Fibroblast of lung (primary cell): ENCODE measurements at regions not wholly inside any gene's neighbourhood (a gene's known extent, or its start where the extent isn't known, plus 50 kb on each side); places are given as distances from the start of the nearest gene placed in this dataset.
A peak's percentile ranks its signal among the peaks of the same experiment; 100 is the strongest.

Source experiments
- DNase-seq, 2 donors: peaks; one replicate each; pipeline versions ENCODE4 v3.0.0 to v3.0.0-alpha.2; 2010; ENCODE audit warnings: low read depth in 2 of 2
- H2AFZ ChIP-seq: 2 replicates; pipeline ENCODE4 v1.5.1; 2012; ENCODE audit warnings: low read length, control low read depth, inconsistent platforms
- H3K27ac ChIP-seq: 2 replicates; pipeline ENCODE4 v1.5.1; 2011; ENCODE audit warnings: low read length, control low read depth; ENCODE audit not compliant: insufficient read depth
- H3K27me3 ChIP-seq: 2 replicates; pipeline ENCODE4 v1.5.1; 2011; ENCODE audit warnings: mild to moderate bottlenecking, low read length; ENCODE audit not compliant: control insufficient read depth, insufficient read depth
- H3K36me3 ChIP-seq: 2 replicates; pipeline ENCODE4 v1.5.1; 2011; ENCODE audit warnings: low read length; ENCODE audit not compliant: control insufficient read depth, insufficient read depth
- H3K4me1 ChIP-seq: 2 replicates; pipeline ENCODE4 v1.5.1; 2011; ENCODE audit warnings: low read length; ENCODE audit not compliant: control insufficient read depth, insufficient read depth; ENCODE audit errors: extremely low read depth
- H3K4me2 ChIP-seq: 2 replicates; pipeline ENCODE4 v1.5.1; 2011; ENCODE audit warnings: low read length, control low read depth; ENCODE audit not compliant: insufficient read depth; ENCODE audit errors: extremely low read depth
- H3K4me3 ChIP-seq, 4 experiments: fragments of 200-600 bp in 1 of 4; sonication (generic) in 1 of 4; replicated peaks in 1 of 4; 2 replicates each; pipeline ENCODE4 v1.5.1; 2011 to 2016; ENCODE audit warnings: low read length in 4 of 4, low read depth in 3 of 4, mild to moderate bottlenecking in 3 of 4, control low read depth in 2 of 4, inconsistent platforms in 1 of 4, mixed read lengths in 1 of 4; ENCODE audit not compliant: insufficient read depth in 1 of 4; ENCODE audit errors: control extremely low read depth in 1 of 4
- H3K79me2 ChIP-seq: 2 replicates; pipeline ENCODE4 v1.5.1; 2012; ENCODE audit warnings: mild to moderate bottlenecking, low read length, inconsistent platforms; ENCODE audit not compliant: control insufficient read depth, insufficient read depth
- H3K9ac ChIP-seq: 2 replicates; pipeline ENCODE4 v1.5.1; 2011; ENCODE audit warnings: mild to moderate bottlenecking, low read length, control low read depth; ENCODE audit not compliant: insufficient read depth
- H3K9me3 ChIP-seq: 2 replicates; pipeline ENCODE4 v1.5.1; 2012; ENCODE audit warnings: low read depth, low read length; ENCODE audit not compliant: control insufficient read depth, insufficient read depth
- H4K20me1 ChIP-seq: 2 replicates; pipeline ENCODE4 v1.5.1; 2011; ENCODE audit warnings: low read length; ENCODE audit not compliant: control insufficient read depth, insufficient read depth; ENCODE audit errors: extremely low read depth
- CTCF ChIP-seq, 2 donors: IDR thresholded peaks in 1 of 2; conservative IDR thresholded peaks in 1 of 2; 1 replicate in 1 of 2; 2 replicates in 1 of 2; pipeline ENCODE4 v1.5.1; 2011 to 2012; ENCODE audit warnings: low read length in 2 of 2, control low read depth in 1 of 2, inconsistent platforms in 1 of 2, low read depth in 1 of 2, mild to moderate bottlenecking in 1 of 2
- EZH2 ChIP-seq: IDR thresholded peaks from 2 replicates; pipeline ENCODE4 v1.5.1; 2012; ENCODE audit warnings: low read length, control low read depth, mild to moderate bottlenecking; ENCODE audit errors: missing control alignments

GRCh38 chr12:98402091-98402490, 113.3 kb upstream of the TMPO start:
- no peak overlapping the region for H3K9ac ChIP-seq
- no peak overlapping the region for H3K4me2 ChIP-seq

GRCh38 chr12:98402671-98403070, 112.7 kb upstream of the TMPO start:
- H3K4me3 ChIP-seq: no peak overlapping the region
- H3K36me3 ChIP-seq: no peaks in the 10 kb centered on the region
- no peak for DNase-seq
- H3K4me1 ChIP-seq: no peaks in the 10 kb centered on the region
- H3K27me3 ChIP-seq: no peaks in the 10 kb centered on the region
- H4K20me1 ChIP-seq: no peaks in the 10 kb centered on the region
- no peak overlapping the region for H3K9ac ChIP-seq
- no peak overlapping the region for H3K4me2 ChIP-seq
- TF ChIP-seq CTCF (conservative IDR thresholded peaks at IDR 0.05 in 1 of 2, IDR thresholded peaks at IDR 0.05 in 1 of 2; ENCODE audit: low read depth in 1 of 2, low read length in 2 of 2) (no peak), EZH2 (no peak)
- H3K27ac ChIP-seq: no peak overlapping the region
- no peak overlapping the region for H2AFZ ChIP-seq
- H3K9me3 ChIP-seq: no peaks in the 10 kb centered on the region
- no peaks in the 10 kb centered on the region for H3K79me2 ChIP-seq

More at GRCh38 chr12:98402091-98402490, 113.3 kb upstream of the TMPO start:
- Histone ChIP-seq H2AFZ (no peak overlapping the region), H4K20me1 (no peaks in the 10 kb centered on the region), H3K36me3 (no peaks in the 10 kb centered on the region), H3K27me3 (no peaks in the 10 kb centered on the region), H3K79me2 (no peaks in the 10 kb centered on the region), H3K27ac (no peak overlapping the region), H3K4me3 (no peak overlapping the region), H3K4me1 (no peaks in the 10 kb centered on the region), H3K9me3 (no peaks in the 10 kb centered on the region)
- peak in 1 of 2 donors; percentile 42 for DNase-seq
- no peak for TF ChIP-seq EZH2
- TF ChIP-seq CTCF (conservative IDR thresholded peaks at IDR 0.05 in 1 of 2, IDR thresholded peaks at IDR 0.05 in 1 of 2; ENCODE audit: low read depth in 1 of 2, low read length in 2 of 2): no peak

- Histone ChIP-seq H3K79me2 (no peaks in the 10 kb centered on the region), H3K4me3 (no peak overlapping the region), H3K4me2 (no peak overlapping the region), H3K36me3 (no peaks in the 10 kb centered on the region), H4K20me1 (no peaks in the 10 kb centered on the region), H2AFZ (no peak overlapping the region), H3K27ac (no peak overlapping the region), H3K9ac (no peak overlapping the region), H3K4me1 (no peaks in the 10 kb centered on the region), H3K27me3 (no peaks in the 10 kb centered on the region), H3K9me3 (no peaks in the 10 kb centered on the region)
- no peak for DNase-seq
- TF ChIP-seq EZH2 (no peak), CTCF (conservative IDR thresholded peaks at IDR 0.05 in 1 of 2, IDR thresholded peaks at IDR 0.05 in 1 of 2; ENCODE audit: low read depth in 1 of 2, low read length in 2 of 2) (no peak)
Measured at GRCh38 chr12:98403385-98403784, 112.0 kb upstream of the TMPO start.
